ENCODE measurements at regions not wholly inside any gene's neighbourhood (a gene's known extent, or its start where the extent isn't known, plus 50 kb on each side); places are given as distances from the start of the nearest gene placed in this dataset.
"Not testable (repeated sequence)": the region's sequence is repeated elsewhere in the genome, so short reads cannot be mapped to it uniquely, and the experiment has no call there.

GRCh38 chr9:89670801-89671434, 66.1 kb downstream of the GADD45G start:
- DNase-seq (ENCODE audit: low read depth in 2 of 2): no peak

- DNase-seq (ENCODE audit: low read depth in 2 of 2): no peak
Observed at GRCh38 chr9:89674667-89675057, 69.8 kb downstream of the GADD45G start.

- no peak for DNase-seq (ENCODE audit: low read depth in 2 of 2)
Observed at GRCh38 chr9:89675058-89675742, 70.4 kb downstream of the GADD45G start.

DNA sequence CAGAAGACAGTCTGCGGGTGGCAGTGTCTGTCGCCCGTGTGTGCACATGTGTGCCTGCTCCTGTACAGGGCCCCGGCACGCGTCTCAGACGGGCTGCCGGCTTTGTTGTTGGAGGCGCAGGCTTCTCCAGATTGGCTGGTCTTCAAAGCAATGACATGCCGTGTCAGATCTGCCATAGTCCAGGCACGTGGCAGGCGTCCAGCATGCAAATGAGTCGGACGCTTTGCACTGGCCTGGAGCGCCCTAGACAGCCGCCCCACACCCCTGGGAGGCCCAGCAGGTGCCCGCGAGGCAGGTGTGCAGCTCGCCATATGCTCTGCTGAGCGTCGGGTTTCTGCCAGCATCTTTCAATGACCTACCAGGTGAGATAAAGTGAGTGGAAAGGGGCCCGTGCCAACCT, 71.5 kb downstream of the GADD45G start:
- DNase-seq (ENCODE audit: low read depth in 2 of 2): no peak

DNA sequence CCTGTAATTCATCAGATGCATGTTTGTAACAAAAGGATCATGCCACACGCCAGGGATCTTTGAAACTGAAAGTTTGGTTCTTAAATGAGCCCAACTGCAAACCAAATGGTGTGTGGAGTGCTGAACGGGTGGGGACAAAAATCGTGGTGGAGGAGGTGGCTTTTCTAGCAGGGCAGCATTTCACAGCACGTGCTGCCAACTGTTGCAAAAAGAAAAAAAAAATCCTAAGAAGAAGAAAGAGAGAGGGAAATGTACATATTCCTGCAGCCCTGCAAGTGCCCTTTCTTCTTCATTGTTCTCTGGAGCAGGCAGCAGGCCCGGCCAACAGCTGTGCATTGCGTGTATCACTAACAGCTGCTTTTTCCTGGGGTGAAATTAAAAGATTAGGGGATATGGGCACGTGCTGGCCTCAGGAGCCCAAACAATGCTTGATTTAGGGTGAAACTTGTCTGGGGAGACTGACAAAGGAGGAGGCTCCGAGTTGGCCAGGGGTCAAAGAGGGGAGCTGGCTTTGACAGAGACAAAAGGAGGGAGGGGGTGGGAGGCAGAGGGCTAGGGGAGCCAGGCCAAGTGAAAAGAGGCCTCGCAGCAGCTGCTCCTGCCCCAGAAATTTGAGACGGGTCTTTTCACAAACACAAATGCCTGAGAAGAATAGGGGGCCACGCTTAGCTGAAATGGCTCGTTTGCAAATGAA, 73.0 kb downstream of the GADD45G start:
- DNase-seq (ENCODE audit: low read depth in 2 of 2): no peak

- no peak for DNase-seq (ENCODE audit: low read depth in 2 of 2)
Observed at GRCh38 chr9:89678396-89679015, 73.7 kb downstream of the GADD45G start.

DNA sequence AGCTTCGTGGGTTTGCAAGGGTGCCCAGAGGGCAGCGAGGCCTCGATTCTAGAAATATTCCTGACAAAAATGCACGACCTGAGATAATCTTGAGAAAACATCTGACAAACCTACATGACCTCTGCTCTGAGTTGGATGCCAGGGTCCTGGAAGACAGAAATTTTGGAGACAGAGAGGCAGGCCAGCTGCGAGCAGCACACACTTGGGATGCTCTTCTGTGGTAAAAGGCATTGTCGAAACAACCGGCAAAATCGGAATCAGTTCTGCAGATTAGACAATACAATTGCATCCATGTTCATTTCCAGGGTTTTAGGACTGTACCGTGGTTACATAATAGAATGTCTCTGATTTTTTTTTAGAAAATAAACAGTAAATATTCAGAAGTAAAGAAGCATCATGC, 74.2 kb downstream of the GADD45G start:
- no peak for DNase-seq (ENCODE audit: low read depth in 2 of 2)

DNA sequence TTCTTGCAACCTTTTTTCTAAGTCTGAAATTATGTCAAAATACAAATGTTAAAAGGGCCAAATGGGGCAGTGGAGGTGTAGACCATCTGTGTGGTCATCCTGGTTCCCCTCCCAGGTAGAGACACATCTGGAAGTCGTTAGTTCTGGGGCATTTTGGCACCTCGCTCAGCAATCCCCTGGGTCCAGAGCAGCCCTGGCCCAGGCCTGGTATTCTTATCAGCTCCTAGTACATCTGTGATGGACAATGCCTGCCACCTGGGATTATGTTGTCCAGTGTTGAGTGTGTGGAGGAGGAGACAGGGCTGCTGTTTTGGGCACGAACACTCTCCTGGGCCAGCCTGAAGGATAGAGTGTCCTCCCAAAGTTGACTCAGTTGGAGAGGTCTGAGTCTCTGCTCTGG, 74.8 kb downstream of the GADD45G start:
- no peak for DNase-seq (ENCODE audit: low read depth in 2 of 2)

GRCh38 chr9:89680547-89681467, 76.0 kb downstream of the GADD45G start:
- no peak for DNase-seq (ENCODE audit: low read depth in 2 of 2)

DNA sequence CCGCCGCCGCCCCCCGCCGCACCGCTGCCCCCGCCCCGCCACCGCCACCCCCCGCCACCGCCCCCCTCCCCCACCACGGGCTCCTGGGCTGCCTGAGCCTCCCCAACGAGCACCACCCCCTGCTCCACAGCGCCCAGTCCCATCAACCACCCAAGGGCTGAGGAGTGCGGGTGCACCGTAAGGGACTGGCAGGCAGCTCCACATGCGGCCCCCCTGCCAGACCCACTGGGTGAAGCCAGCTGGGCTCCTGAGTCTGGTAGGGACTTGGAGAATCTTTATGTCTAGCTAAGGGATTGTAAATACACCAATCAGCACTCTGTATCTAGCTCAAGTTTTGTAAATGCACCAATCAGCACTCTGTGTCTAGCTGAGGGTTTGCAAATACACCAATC, 76.7 kb downstream of the GADD45G start:
- DNase-seq (ENCODE audit: low read depth in 2 of 2): not testable (repeated sequence)

DNA sequence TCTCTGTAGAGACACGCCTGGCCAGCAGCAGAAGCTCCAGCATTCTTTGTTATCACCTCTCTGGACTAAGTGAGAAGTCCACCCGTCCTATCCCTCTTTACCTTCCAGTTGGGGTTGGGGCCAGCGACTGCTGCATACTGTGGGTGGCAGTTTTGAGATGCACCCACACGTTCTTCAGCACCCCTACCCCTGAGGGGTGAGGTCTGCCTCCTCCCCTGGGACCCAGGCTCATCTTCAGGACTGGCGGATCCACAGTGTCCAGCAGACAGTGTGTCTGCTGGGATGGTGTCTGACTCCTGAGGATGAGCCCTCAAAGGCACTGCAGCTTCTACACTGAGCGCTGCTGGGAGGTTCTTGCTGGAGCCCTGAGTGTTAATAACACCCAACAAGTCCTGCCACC, 78.8 kb downstream of the GADD45G start:
- DNase-seq (ENCODE audit: low read depth in 2 of 2): no peak

- DNase-seq (ENCODE audit: low read depth in 2 of 2): no peak
Observed at GRCh38 chr9:89684218-89684617, 79.4 kb downstream of the GADD45G start.

GRCh38 chr9:89684912-89685636, 80.3 kb downstream of the GADD45G start:
- DNase-seq (ENCODE audit: low read depth in 2 of 2): no peak

- DNase-seq (ENCODE audit: low read depth in 2 of 2): no peak
Observed at GRCh38 chr9:89685698-89686097, 80.9 kb downstream of the GADD45G start.

- DNase-seq (ENCODE audit: low read depth in 2 of 2): no peak
Observed at GRCh38 chr9:89686126-89686525, 81.3 kb downstream of the GADD45G start.

DNA sequence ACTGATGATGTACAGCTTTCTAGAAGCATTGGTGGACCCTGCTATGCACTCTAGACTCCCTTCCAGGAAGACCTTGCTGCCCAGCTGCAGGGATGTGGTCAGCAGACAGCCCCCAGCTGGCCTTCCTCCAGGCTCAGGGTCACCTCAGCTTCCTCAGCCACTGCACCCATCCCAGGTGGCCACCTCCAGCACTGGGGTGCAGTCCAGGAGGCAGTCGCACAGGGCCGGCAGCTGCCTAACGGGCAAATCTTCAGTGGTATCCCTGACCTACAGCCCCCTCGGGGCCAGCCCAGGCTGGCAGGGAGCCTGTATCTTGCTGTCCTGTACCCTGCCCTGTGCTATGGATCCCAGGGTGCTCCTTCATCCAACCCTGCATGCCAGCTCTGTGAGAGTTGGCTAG, 81.8 kb downstream of the GADD45G start:
- no peak for DNase-seq (ENCODE audit: low read depth in 2 of 2)

DNA sequence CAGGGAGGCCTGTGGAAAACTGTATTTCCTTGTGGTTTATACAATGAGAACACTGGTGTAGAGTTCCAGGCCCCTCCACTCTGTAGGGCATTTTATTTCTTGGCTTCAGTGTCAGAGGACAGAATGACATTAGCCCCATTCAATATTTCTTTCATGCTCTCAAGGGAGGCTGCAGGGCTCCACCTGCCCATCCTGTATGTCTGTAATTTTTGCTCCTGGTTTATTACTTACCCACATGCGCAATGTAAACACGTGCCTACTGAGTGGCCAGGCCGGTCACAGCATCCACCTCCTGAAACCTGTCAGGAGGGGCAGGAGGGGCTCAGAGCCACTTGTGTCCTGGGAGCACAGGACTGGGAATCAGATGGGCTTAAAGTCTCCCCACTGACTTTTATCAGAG, 82.4 kb downstream of the GADD45G start:
- DNase-seq (ENCODE audit: low read depth in 2 of 2): no peak

DNA sequence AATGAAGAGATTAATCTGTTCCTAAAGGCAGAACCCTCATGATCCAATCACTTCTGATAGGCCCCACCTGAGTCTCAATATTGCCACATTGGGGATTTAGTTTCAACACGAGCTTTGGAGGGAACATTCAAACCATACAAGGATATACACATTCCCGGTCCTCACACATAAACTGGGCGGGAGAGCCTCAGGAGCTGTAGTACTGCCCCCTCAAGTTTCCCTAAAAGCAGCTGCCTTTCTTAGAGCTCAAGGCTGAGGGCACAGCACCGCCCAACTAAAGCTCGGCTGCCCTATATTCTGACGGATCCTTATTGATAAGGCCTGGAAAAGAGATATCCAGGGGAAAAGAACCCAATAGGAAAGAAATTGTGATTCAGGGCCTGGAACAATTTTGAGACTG, 83.0 kb downstream of the GADD45G start:
- DNase-seq (ENCODE audit: low read depth in 2 of 2): no peak

GRCh38 chr9:89689321-89689720, 84.5 kb downstream of the GADD45G start:
- not testable (repeated sequence) for DNase-seq (ENCODE audit: low read depth in 2 of 2)

DNA sequence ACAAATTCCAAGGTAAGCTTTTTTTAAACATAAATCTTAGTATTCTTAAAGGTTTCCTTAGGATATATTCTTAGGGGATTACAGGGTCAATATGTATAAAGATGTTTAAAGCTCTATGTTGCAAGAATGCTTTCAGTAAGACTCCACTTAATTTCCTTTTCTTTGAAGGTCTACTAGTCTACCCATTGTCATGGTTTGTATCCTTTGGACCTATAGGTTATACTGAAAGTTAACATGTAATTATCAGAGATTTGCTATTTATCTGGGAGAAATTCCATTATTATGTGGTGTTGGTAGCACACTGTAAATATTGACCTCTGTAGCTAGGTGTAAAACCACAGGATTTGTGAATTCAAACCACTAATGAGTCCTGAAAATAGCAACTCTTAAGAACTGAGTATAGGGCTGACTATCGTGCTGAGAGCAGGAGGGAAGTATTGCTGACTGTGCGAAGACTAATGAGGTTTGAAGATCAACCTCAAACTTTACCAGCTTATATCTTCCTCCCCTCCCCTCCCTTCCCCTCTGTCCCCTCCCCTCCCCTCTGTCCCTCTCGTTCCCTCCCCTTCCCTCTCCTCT, 85.6 kb downstream of the GADD45G start:
- no peak for DNase-seq (ENCODE audit: low read depth in 2 of 2)

All from stimulated activated CD4-positive, alpha-beta T cell treated with anti-CD3 and anti-CD28 coated beads, Interleukin-1b, Interleukin-23, amount 100 ng/mL, for 1 hour (primary cell).